Stomach (tissue), 8 donors: ENCODE measurements at regions not wholly inside any gene's neighbourhood (a gene's known extent, or its start where the extent isn't known, plus 50 kb on each side); places are given as distances from the start of the nearest gene placed in this dataset.

Experiments used
- DNase-seq, 2 donors: peaks; one replicate each; pipeline versions ENCODE4 v3.0.0 to v3.0.0-alpha.2; 2013 to 2019
- H3K27ac ChIP-seq, 5 donors: fragments of 200-600 bp in 4 of 5; sonication (generic) in 4 of 5; one replicate each; pipeline ENCODE4 v1.5.1; 2013 to 2019; ENCODE audit warnings: mild to moderate bottlenecking in 1 of 5, moderate library complexity in 1 of 5
- H3K27me3 ChIP-seq, 3 donors: fragments of 200-600 bp; sonication (generic); one replicate each; pipeline ENCODE4 v1.5.1; 2017 to 2019; ENCODE audit warnings: mixed run types in 1 of 3
- H3K36me3 ChIP-seq, 4 donors: fragments of 200-600 bp; sonication (generic); 1 replicate in 3 of 4; 2 replicates in 1 of 4; pipeline ENCODE4 v1.5.1; 2016 to 2019
- H3K4me1 ChIP-seq, 4 donors: fragments of 200-600 bp; sonication (generic); one replicate each; pipeline ENCODE4 v1.5.1; 2016 to 2019
- H3K4me3 ChIP-seq, 4 donors: fragments of 200-600 bp; sonication (generic) in 3 of 4; one replicate each; pipeline ENCODE4 v1.5.1; 2016 to 2019; ENCODE audit warnings: mild to moderate bottlenecking in 1 of 4
- H3K9me3 ChIP-seq, 4 donors: fragments of 200-600 bp; sonication (generic); one replicate each; pipeline ENCODE4 v1.5.1; 2016 to 2019
- CTCF ChIP-seq, 7 experiments: fragments of 450-650 bp in 4 of 7; fragments of 200-600 bp in 3 of 7; sonication (generic) in 3 of 7; IDR thresholded peaks; one replicate each; pipeline ENCODE4 v1.5.1; 2016 to 2019; ENCODE audit warnings: antibody characterized with exemption in 7 of 7, control low read depth in 2 of 7, mild to moderate bottlenecking in 1 of 7
- EP300 ChIP-seq: sonication (generic); formaldehyde crosslinking; IDR thresholded peaks from one replicate; pipeline ENCODE4 v1.6.1; 2017; ENCODE audit warnings: antibody characterized with exemption
- POLR2A ChIP-seq, 4 donors: fragments of 450-650 bp; IDR thresholded peaks; one replicate each; pipeline ENCODE4 v1.6.1; 2016; ENCODE audit warnings: antibody characterized with exemption in 4 of 4, control low read depth in 2 of 4, mild to moderate bottlenecking in 1 of 4, moderate library complexity in 1 of 4
- POLR2AphosphoS5 ChIP-seq, 3 donors: sonication (generic); formaldehyde crosslinking; IDR thresholded peaks; one replicate each; pipeline ENCODE4 v1.6.1; 2016; ENCODE audit warnings: antibody characterized with exemption in 3 of 3
- WGBS, 5 donors: extraction: QIAGEN DNeasy Blood & Tissue Kit in 3 of 5; methylation state at CpG; one replicate each; pipeline versions ENCODE4 v1.1.5 to v1.1.7; 2013 to 2018; 5-methylcytosine and 5-hydroxymethylcytosine counted together
- intact Hi-C: fragments of 100-400 bp; cut with DNase I; formaldehyde crosslinking; loops from one replicate; pipeline ENCODE4 v1.15.1; 2023; ENCODE audit warnings: low total_unique reads
- donor health status: healthy with polysubstance abuse.
- donor health status: Bipolar disorder and iron deficiency.
- donor health status: healthy.

DNA sequence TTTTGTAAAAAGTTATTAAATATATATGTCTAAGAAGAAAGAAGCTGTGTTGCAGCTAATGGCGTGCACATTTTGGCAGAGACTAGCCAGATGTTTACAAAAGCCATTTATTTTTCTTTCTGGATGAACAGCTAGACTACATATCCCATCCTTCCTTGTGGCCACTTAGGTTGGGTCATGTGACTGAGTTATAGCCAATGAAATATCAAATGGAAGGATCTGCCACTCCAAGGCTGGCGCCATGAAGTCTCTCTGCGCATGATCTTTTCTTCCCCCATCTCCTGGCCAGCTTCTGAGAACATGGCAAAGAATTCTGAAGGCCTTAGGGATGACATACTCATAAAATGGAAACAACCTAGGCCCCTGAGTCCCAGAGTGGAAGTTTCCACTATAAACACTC is 244.2 kb upstream of the DAB2 start:
- WGBS, 5 donors, result 92 to 98% (median 94%) methylated on average over 3 of the region's 3 CpGs
- no peak for TF ChIP-seq POLR2AphosphoS5 (IDR thresholded peaks at IDR 0.05)
- TF ChIP-seq EP300, result no peak
- TF ChIP-seq POLR2A (IDR thresholded peaks at IDR 0.05), result no peak
- no peak for TF ChIP-seq CTCF (IDR thresholded peaks at IDR 0.05)
- no peak for DNase-seq
- Histone ChIP-seq H3K27me3 (no peaks in the 10 kb centered on the region), H3K36me3 (no peaks in the 10 kb centered on the region), H3K9me3 (no peaks in the 10 kb centered on the region), H3K4me3 (no peak overlapping the region), H3K27ac (no peak overlapping the region), H3K4me1 (no peaks in the 10 kb centered on the region)
- intact Hi-C loops, result no loop called here

GRCh38 chr5:39665328-39665727 is 240.5 kb upstream of the DAB2 start:
- H3K27me3 ChIP-seq, result no peaks in the 10 kb centered on the region
- no peaks in the 10 kb centered on the region for H3K9me3 ChIP-seq
- intact Hi-C loops, result no loop called here
- TF ChIP-seq POLR2A (IDR thresholded peaks at IDR 0.05) (no peak), CTCF (IDR thresholded peaks at IDR 0.05) (no peak), EP300 (no peak), POLR2AphosphoS5 (IDR thresholded peaks at IDR 0.05) (no peak)
- DNase-seq, result no peak
- H3K36me3 ChIP-seq, result no peaks in the 10 kb centered on the region
- H3K27ac ChIP-seq, result no peak overlapping the region
- H3K4me1 ChIP-seq, result no peaks in the 10 kb centered on the region
- WGBS, 5 donors, result 84 to 99% (median 95%) methylated on average over 15 to 23 of the region's 23 CpGs
- no peak overlapping the region for H3K4me3 ChIP-seq

DNA sequence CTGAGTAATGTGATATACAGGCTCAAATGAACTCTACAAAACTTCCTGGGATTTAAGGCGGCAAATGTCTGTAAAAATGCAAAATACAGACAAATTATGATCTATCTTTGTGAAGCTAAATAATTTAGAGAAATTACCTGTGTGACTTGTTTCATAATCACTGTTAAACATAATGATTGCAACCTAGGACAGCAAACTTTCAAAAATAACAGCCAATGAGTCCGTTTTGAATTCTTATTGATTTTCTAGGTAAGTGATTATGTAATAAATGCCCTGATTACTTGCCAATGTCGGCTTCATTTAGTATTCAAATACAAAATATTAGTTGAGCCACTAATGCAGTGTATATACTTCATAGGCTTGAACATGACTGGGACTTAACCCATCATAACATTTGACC is 238.2 kb upstream of the DAB2 start:
- DNase-seq, result no peak
- WGBS, 5 donors, result 48 to 84% (median 81%) methylated on average over 3 of the region's 3 CpGs
- H3K36me3 ChIP-seq, result no peaks in the 10 kb centered on the region
- no peak overlapping the region for H3K4me3 ChIP-seq
- no peak overlapping the region for H3K27ac ChIP-seq
- H3K27me3 ChIP-seq, result no peaks in the 10 kb centered on the region
- no peak for TF ChIP-seq POLR2AphosphoS5 (IDR thresholded peaks at IDR 0.05)
- TF ChIP-seq CTCF (IDR thresholded peaks at IDR 0.05), result no peak
- TF ChIP-seq POLR2A (IDR thresholded peaks at IDR 0.05), result no peak
- no peak for TF ChIP-seq EP300
- H3K9me3 ChIP-seq, result no peaks in the 10 kb centered on the region
- no peaks in the 10 kb centered on the region for H3K4me1 ChIP-seq
- intact Hi-C loops, result no loop called here

GRCh38 chr5:39661026-39661779 is 236.4 kb upstream of the DAB2 start:
- TF ChIP-seq POLR2AphosphoS5 (IDR thresholded peaks at IDR 0.05), result no peak
- no peak for TF ChIP-seq CTCF (IDR thresholded peaks at IDR 0.05)
- TF ChIP-seq EP300, result no peak
- TF ChIP-seq POLR2A (IDR thresholded peaks at IDR 0.05), result no peak
- no peak overlapping the region for H3K27ac ChIP-seq

More at GRCh38 chr5:39661026-39661779, 236.4 kb upstream of the DAB2 start:
- Histone ChIP-seq H3K4me1 (no peaks in the 10 kb centered on the region), H3K36me3 (no peaks in the 10 kb centered on the region), H3K9me3 (no peaks in the 10 kb centered on the region), H3K27me3 (no peaks in the 10 kb centered on the region), H3K4me3 (no peak overlapping the region)
- intact Hi-C loops, result no loop called here
- no peak for DNase-seq
